ENCODE measurements at regions not wholly inside any gene's neighbourhood (a gene's known extent, or its start where the extent isn't known, plus 50 kb on each side); places are given as distances from the start of the nearest gene placed in this dataset.
"Not testable (repeated sequence)": the region's sequence is repeated elsewhere in the genome, so short reads cannot be mapped to it uniquely, and the experiment has no call there.

- no peaks in the 10 kb centered on the region for H3K9me3 Mint-ChIP-seq
- peaks cover 3% of the 10 kb centered on the region for H3K36me3 Mint-ChIP-seq
- DNase-seq: no peak
- H3K27ac Mint-ChIP-seq: no peak overlapping the region
- peaks cover 6% of the 10 kb centered on the region for H3K27me3 Mint-ChIP-seq
- H3K4me3 Mint-ChIP-seq: no peak overlapping the region
- H3K4me1 Mint-ChIP-seq: peaks cover 24% of the 10 kb centered on the region
These were observed 97.9 kb upstream of the BTN3A2 start for GRCh38 chr6:26267083-26267589.

- peaks cover 6% of the 10 kb centered on the region for H3K27me3 Mint-ChIP-seq
- peak overlapping the region; percentile 42 for H3K4me3 Mint-ChIP-seq
- H3K27ac Mint-ChIP-seq: peak overlapping the region; percentile 20
- peak; percentile 30 for DNase-seq
- H3K9me3 Mint-ChIP-seq: no peaks in the 10 kb centered on the region
- H3K4me1 Mint-ChIP-seq: peaks cover 24% of the 10 kb centered on the region
- H3K36me3 Mint-ChIP-seq: peaks cover 3% of the 10 kb centered on the region
These were observed 96.2 kb upstream of the BTN3A2 start for GRCh38 chr6:26268659-26269402.

GRCh38 chr6:26269531-26270485 is 95.2 kb upstream of the BTN3A2 start:
- H3K4me3 Mint-ChIP-seq: no peak overlapping the region
- peaks cover 24% of the 10 kb centered on the region for H3K4me1 Mint-ChIP-seq
- peaks cover 6% of the 10 kb centered on the region for H3K27me3 Mint-ChIP-seq
- peaks cover 3% of the 10 kb centered on the region for H3K36me3 Mint-ChIP-seq
- no peaks in the 10 kb centered on the region for H3K9me3 Mint-ChIP-seq
- DNase-seq: no peak
- H3K27ac Mint-ChIP-seq: no peak overlapping the region

GRCh38 chr6:26270486-26270861 is 94.5 kb upstream of the BTN3A2 start:
- no peaks in the 10 kb centered on the region for H3K9me3 Mint-ChIP-seq
- H3K36me3 Mint-ChIP-seq: peaks cover 3% of the 10 kb centered on the region
- no peak overlapping the region for H3K4me3 Mint-ChIP-seq
- peaks cover 6% of the 10 kb centered on the region for H3K27me3 Mint-ChIP-seq
- H3K4me1 Mint-ChIP-seq: peaks cover 27% of the 10 kb centered on the region
- DNase-seq: no peak
- no peak overlapping the region for H3K27ac Mint-ChIP-seq

GRCh38 chr6:26270903-26271667 is 93.9 kb upstream of the BTN3A2 start:
- DNase-seq: peak; percentile 79

GRCh38 chr6:26271668-26272024 is 93.4 kb upstream of the BTN3A2 start:
- Mint-ChIP-seq H3K9me3 (no peaks in the 10 kb centered on the region), H3K4me1 (peaks cover 27% of the 10 kb centered on the region), H3K27ac (no peak overlapping the region), H3K27me3 (peaks cover 6% of the 10 kb centered on the region), H3K4me3 (no peak overlapping the region), H3K36me3 (peaks cover 3% of the 10 kb centered on the region)
- DNase-seq: no peak

More at GRCh38 chr6:26270903-26271667, 93.9 kb upstream of the BTN3A2 start:
- no peaks in the 10 kb centered on the region for H3K9me3 Mint-ChIP-seq
- no peak overlapping the region for H3K27ac Mint-ChIP-seq
- H3K4me3 Mint-ChIP-seq: no peak overlapping the region
- H3K27me3 Mint-ChIP-seq: peaks cover 6% of the 10 kb centered on the region
- peaks cover 27% of the 10 kb centered on the region for H3K4me1 Mint-ChIP-seq
- peaks cover 3% of the 10 kb centered on the region for H3K36me3 Mint-ChIP-seq

GRCh38 chr6:26272171-26272637 is 92.8 kb upstream of the BTN3A2 start:
- peaks cover 6% of the 10 kb centered on the region for H3K27me3 Mint-ChIP-seq
- no peak overlapping the region for H3K27ac Mint-ChIP-seq
- no peak overlapping the region for H3K4me3 Mint-ChIP-seq
- DNase-seq: no peak
- peaks cover 27% of the 10 kb centered on the region for H3K4me1 Mint-ChIP-seq
- peaks cover 3% of the 10 kb centered on the region for H3K36me3 Mint-ChIP-seq
- H3K9me3 Mint-ChIP-seq: no peaks in the 10 kb centered on the region

GRCh38 chr6:26273673-26274588 is 91.1 kb upstream of the BTN3A2 start:
- H3K27me3 Mint-ChIP-seq: peaks cover 6% of the 10 kb centered on the region
- H3K27ac Mint-ChIP-seq: no peak overlapping the region
- H3K4me3 Mint-ChIP-seq: no peak overlapping the region
- H3K9me3 Mint-ChIP-seq: no peaks in the 10 kb centered on the region
- H3K36me3 Mint-ChIP-seq: peaks cover 4% of the 10 kb centered on the region
- H3K4me1 Mint-ChIP-seq: peaks cover 24% of the 10 kb centered on the region
- no peak for DNase-seq

GRCh38 chr6:26275663-26276062 is 89.3 kb upstream of the BTN3A2 start:
- Mint-ChIP-seq H3K4me3 (no peak overlapping the region), H3K27ac (no peak overlapping the region), H3K4me1 (peaks cover 12% of the 10 kb centered on the region), H3K36me3 (peaks cover 4% of the 10 kb centered on the region), H3K27me3 (peaks cover 3% of the 10 kb centered on the region), H3K9me3 (no peaks in the 10 kb centered on the region)
- DNase-seq: no peak

GRCh38 chr6:26276841-26277648 is 88.0 kb upstream of the BTN3A2 start:
- no peak for DNase-seq
- peaks cover 1% of the 10 kb centered on the region for H3K36me3 Mint-ChIP-seq
- no peak overlapping the region for H3K27ac Mint-ChIP-seq
- H3K27me3 Mint-ChIP-seq: no peaks in the 10 kb centered on the region
- H3K4me3 Mint-ChIP-seq: no peak overlapping the region
- no peaks in the 10 kb centered on the region for H3K9me3 Mint-ChIP-seq
- peaks cover 15% of the 10 kb centered on the region for H3K4me1 Mint-ChIP-seq

GRCh38 chr6:26278536-26278935 is 86.5 kb upstream of the BTN3A2 start:
- DNase-seq: no peak
- Mint-ChIP-seq H3K27ac (no peak overlapping the region), H3K4me1 (peaks cover 27% of the 10 kb centered on the region), H3K27me3 (no peaks in the 10 kb centered on the region), H3K9me3 (no peaks in the 10 kb centered on the region), H3K4me3 (no peak overlapping the region), H3K36me3 (peaks cover 3% of the 10 kb centered on the region)

GRCh38 chr6:26279371-26279770 is 85.6 kb upstream of the BTN3A2 start:
- DNase-seq, H3K27me3 Mint-ChIP-seq, H3K4me3 Mint-ChIP-seq, H3K36me3 Mint-ChIP-seq, H3K9me3 Mint-ChIP-seq, H3K27ac Mint-ChIP-seq: not testable (repeated sequence)
- peaks cover 30% of the 10 kb centered on the region for H3K4me1 Mint-ChIP-seq

- no peak for DNase-seq
- Mint-ChIP-seq H3K4me1 (peaks cover 35% of the 10 kb centered on the region), H3K27ac (no peak overlapping the region), H3K4me3 (no peak overlapping the region), H3K9me3 (no peaks in the 10 kb centered on the region), H3K27me3 (no peaks in the 10 kb centered on the region), H3K36me3 (peaks cover 6% of the 10 kb centered on the region)
These were observed 84.6 kb upstream of the BTN3A2 start for GRCh38 chr6:26280407-26280806.

Measured in activated naive CD8-positive, alpha-beta T cell treated with anti-CD3 and anti-CD28 coated beads for 36 hours (primary cell).